SJCRH30 (cell line): ENCODE measurements at regions not wholly inside any gene's neighbourhood (a gene's known extent, or its start where the extent isn't known, plus 50 kb on each side); places are given as distances from the start of the nearest gene placed in this dataset.
A peak's percentile ranks its signal among the peaks of the same experiment; 100 is the strongest.

Source experiments
- DNase-seq, 2 experiments: peaks; one replicate each; pipeline ENCODE4 v3.0.0-alpha.2; 2015 to 2020
- H3K27ac ChIP-seq: fragments of 250-450 bp; sonication (Bioruptor Pico); 2 replicates; pipeline ENCODE4 v1.5.1; 2020; ENCODE audit warnings: mild to moderate bottlenecking, moderate library complexity
- H3K27me3 ChIP-seq: fragments of 250-450 bp; sonication (Bioruptor Pico); 2 replicates; pipeline ENCODE4 v1.5.1; 2020; ENCODE audit warnings: mild to moderate bottlenecking, moderate library complexity
- H3K36me3 ChIP-seq: fragments of 250-450 bp; sonication (Bioruptor Pico); 2 replicates; pipeline ENCODE4 v1.5.1; 2020; ENCODE audit warnings: mild to moderate bottlenecking, moderate library complexity
- H3K4me1 ChIP-seq: fragments of 250-450 bp; sonication (Bioruptor Pico); 2 replicates; pipeline ENCODE4 v1.5.1; 2020; ENCODE audit warnings: mild to moderate bottlenecking, moderate library complexity
- H3K4me3 ChIP-seq: fragments of 250-450 bp; sonication (Bioruptor Pico); 2 replicates; pipeline ENCODE4 v1.5.1; 2020; ENCODE audit warnings: mild to moderate bottlenecking, moderate library complexity
- H3K9me3 ChIP-seq: fragments of 250-450 bp; sonication (Bioruptor Pico); replicated peaks from 2 replicates; pipeline ENCODE4 v1.5.1; 2020; ENCODE audit warnings: mild to moderate bottlenecking, moderate library complexity

DNA sequence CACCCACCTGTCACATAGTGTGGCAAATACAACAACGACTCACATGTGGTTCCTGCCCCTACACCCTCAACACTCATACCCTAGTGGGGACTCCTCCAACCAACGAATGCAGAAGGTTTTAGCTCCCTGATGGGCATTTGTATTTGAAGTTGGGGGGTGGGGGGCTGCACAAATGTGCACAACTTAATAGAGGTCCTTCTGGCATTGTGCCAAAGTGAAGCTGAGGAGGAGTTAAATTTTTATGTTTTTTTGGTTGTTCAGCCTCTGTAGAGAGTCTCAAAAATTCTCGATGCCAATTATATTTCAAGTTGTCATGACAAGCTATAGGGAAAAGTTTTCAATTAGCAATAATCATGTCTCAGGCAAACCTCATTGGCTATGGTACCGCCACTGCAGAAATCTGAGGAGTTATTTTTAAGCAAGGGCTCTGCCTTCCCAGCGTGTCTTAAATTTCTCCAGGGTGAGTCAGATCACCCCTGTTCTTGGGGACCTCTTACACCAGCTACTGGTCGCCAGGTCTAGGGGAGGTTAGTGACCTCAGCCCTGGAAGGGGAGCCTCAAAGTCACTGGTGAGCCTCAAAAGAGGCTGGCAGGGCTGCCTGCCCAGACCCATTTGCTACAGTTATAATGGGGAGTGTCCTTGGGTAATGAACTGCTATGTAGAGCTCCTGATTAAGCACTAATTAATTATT lies 102.7 kb upstream of the TAF1B start:
- H3K9me3 ChIP-seq, result peaks cover 9% of the 10 kb centered on the region
- no peak overlapping the region for H3K27ac ChIP-seq
- no peaks in the 10 kb centered on the region; the same call in 1 of the 2 replicates for H3K4me1 ChIP-seq
- no peaks in the 10 kb centered on the region for H3K36me3 ChIP-seq
- DNase-seq, result no peak
- H3K4me3 ChIP-seq, result no peak overlapping the region
- no peaks in the 10 kb centered on the region for H3K27me3 ChIP-seq

DNA sequence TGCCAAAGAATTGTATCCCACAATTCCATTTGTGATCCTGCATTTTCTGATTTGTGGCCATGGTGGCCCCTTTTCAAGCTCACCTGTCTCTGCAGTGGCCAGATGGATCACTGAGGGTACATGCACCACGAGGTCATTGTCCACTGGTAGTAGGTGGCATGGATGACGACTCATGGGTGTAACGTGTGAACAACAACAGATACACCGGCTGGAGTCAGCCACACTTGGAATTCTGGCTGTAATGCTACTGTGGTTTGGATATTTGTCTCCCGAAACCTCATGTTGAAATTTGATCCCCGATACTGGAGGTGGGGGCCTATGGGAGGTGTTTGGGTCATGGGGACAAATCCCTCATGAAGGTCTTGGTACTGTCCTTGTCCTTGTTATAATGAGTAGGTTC lies 102.2 kb upstream of the TAF1B start:
- no peaks in the 10 kb centered on the region; the same call in 1 of the 2 replicates for H3K4me1 ChIP-seq
- no peaks in the 10 kb centered on the region for H3K27me3 ChIP-seq
- peaks cover 9% of the 10 kb centered on the region for H3K9me3 ChIP-seq
- no peaks in the 10 kb centered on the region for H3K36me3 ChIP-seq
- no peak for DNase-seq
- no peak overlapping the region for H3K27ac ChIP-seq
- no peak overlapping the region for H3K4me3 ChIP-seq

DNA sequence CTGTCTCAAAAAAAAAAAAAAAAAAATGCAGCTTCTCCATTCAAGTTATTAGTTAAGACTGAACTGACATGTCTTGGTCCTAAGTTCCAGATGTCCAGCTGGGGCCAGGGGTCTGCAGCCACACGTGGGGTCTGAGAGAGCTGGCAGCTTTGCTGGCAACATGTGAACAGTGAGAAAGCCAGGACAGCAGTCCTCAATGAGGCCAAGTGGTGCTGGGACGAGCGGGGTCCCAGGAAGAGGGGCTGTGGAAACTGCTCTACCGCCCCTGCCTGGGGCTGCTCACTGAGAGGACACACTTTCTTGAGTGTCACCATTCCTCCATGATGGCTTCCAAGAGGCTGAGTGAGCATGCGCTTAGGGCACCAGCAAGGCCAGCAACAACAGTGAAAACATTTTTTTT lies 100.7 kb upstream of the TAF1B start:
- H3K4me3 ChIP-seq, result no peak overlapping the region
- no peaks in the 10 kb centered on the region for H3K27me3 ChIP-seq
- H3K9me3 ChIP-seq, result 0 out of 2 replicates have a peak, but pooled peaks cover 5% of the 10 kb centered on the region
- no peak for DNase-seq
- H3K27ac ChIP-seq, result no peak overlapping the region
- H3K36me3 ChIP-seq, result no peaks in the 10 kb centered on the region
- no peaks in the 10 kb centered on the region; the same call in 1 of the 2 replicates for H3K4me1 ChIP-seq

DNA sequence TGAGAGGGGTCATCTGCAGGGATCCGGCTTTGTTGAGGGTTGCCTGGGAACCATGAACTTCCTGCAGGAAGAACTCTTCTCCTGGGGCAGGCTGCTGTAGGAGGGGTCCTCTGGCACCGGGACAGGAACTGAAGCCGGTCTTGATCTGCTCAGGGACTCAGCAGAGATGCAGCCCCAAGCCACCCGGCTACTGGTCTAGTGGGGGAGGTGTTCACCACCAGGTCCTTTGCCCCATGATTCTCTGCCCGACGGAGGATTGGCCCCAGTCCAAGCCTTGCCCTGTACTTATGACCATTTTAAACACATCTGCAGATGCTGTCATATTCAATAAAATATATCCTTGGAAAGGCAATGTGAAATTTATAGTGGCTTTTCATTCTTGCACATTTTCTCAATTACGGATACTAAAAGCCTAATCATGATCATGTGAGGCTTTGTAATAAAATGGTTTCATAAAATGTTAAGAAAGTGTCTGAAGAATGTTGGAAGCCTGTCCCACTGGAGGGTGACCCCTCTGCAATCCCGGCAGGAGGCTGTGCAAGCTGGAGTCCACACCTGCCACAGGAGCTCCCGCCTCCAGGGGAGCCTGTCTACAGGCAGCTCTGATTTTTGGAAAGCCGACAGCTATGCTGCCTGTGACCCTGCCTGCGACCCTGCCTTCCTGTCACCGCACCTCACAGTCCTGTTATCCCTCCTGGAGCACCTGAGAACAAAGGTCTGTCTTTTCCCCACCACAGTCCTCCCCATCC lies 98.8 kb upstream of the TAF1B start:
- H3K4me3 ChIP-seq, result no peak overlapping the region
- no peak overlapping the region for H3K27ac ChIP-seq
- peaks cover 5% of the 10 kb centered on the region for H3K4me1 ChIP-seq
- H3K9me3 ChIP-seq, result no peaks in the 10 kb centered on the region
- H3K27me3 ChIP-seq, result no peaks in the 10 kb centered on the region
- H3K36me3 ChIP-seq, result no peaks in the 10 kb centered on the region
- DNase-seq, result no peak

DNA sequence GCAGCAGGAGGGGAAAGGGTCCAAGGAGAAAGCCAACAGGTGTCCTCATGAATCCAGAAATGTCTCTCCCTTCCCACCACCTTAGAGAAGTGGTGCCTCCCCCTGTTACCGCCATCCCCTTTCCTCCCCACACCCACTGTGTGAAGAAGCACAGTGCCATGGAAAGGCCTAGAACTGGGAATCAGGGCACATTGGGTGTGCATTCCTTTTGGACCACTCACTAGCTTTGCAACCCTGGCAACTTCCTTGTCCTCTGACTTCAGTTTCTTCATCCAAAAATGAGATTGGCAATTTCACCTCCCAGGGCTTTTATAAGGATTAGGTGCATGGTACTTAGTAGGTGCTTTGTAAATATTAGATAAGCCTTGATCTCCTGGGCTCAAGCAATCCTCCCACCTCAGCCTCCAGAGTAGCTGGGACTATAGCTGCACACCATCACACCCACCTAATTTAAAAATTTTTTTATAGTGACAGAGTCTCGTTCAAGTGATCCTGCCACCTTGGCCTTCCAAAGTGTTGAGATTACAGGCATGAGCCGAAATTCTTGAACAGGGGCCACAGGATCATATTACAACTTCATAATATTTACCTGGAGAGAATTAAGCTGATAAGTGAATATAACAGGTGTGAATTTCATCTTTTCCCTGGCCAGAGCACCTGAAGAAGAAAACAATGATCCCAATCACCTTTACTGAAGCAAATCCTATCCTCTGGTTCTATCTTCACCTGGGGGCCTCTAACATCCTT lies 97.9 kb upstream of the TAF1B start:
- no peak overlapping the region for H3K4me3 ChIP-seq
- DNase-seq, result no peak
- H3K27me3 ChIP-seq, result no peaks in the 10 kb centered on the region
- no peaks in the 10 kb centered on the region for H3K36me3 ChIP-seq
- H3K27ac ChIP-seq, result no peak overlapping the region
- H3K9me3 ChIP-seq, result no peaks in the 10 kb centered on the region
- peaks cover 9% of the 10 kb centered on the region for H3K4me1 ChIP-seq

DNA sequence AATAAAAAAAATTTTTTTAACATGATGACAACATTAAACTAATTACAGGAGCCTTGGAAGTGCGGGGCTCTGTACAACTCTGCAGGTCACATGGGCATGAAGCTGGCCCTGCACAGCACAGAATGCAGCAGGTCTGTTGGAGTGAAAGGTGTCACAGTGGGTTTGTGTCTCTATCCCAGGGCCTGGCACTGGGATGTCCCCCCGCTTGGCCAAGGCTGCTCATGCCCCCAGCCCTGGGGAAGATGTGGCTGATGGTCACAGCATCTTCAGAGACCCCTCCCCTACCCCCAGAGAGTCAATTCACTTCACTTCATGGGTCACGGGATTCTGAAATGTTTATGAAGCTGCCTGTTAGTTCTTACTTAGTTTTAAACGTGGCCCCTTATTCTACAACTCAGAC lies 95.9 kb upstream of the TAF1B start:
- no peak for DNase-seq
- H3K9me3 ChIP-seq, result no peaks in the 10 kb centered on the region
- peaks cover 9% of the 10 kb centered on the region for H3K4me1 ChIP-seq
- H3K36me3 ChIP-seq, result no peaks in the 10 kb centered on the region
- H3K4me3 ChIP-seq, result no peak overlapping the region
- no peaks in the 10 kb centered on the region for H3K27me3 ChIP-seq
- H3K27ac ChIP-seq, result no peak overlapping the region

DNA sequence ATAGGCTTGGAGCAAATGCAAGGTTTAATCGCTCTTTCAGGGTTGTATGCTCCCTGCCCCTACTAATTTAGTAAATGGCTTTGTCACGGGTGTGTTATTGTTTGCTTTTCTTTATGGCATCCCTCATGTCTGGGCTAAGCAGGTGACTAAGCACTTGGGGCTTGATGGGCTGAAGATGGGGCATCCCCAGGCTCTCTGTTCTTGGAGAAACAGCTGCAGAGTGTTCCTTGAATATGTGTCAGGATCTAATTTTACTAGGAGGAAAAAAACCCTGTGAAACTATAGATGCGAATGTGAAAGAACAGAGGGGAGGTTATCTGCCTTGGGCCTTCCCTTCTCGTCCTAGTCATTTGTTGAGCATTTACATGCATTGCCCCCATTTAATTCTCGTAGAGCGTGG lies 94.7 kb upstream of the TAF1B start:
- peak in 1 of 2 experiments; percentile 41 for DNase-seq
- Histone ChIP-seq H3K4me3 (no peak overlapping the region), H3K4me1 (peaks cover 9% of the 10 kb centered on the region), H3K27me3 (no peaks in the 10 kb centered on the region; the same call in none of the 2 replicates), H3K9me3 (no peaks in the 10 kb centered on the region), H3K27ac (no peak overlapping the region), H3K36me3 (no peaks in the 10 kb centered on the region)

DNA sequence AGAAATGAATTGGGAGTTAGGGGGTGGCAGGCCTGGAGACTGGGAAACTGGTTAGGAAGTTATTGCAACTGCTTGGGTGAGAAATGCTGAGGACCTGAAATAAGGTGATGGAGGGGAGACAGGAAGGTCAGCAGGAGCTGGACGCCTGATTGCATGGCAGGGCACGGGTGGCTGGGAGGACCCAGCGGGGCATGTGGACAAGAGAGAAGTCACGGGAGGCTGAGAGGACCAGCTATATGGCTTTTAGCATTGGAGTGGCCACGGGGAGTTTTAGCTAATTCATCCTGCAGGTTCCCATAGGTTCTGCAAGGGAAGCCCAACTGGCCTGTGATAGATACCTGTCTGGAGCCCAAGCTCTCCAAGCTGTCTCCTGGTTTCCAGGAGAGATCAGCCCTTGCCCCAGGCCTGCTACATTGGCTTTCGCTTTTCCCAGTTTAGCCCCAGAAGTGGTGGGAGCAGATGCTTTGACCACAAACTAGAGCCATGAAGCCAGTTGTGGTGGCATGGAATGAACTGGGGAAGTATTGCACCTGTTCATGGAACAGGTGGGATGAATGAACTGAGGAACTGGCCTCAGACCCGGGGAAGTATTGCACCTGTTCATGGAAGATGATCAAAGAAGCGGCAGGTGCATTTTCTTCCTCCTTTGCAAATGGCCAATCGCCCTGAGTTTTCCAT lies 93.6 kb upstream of the TAF1B start:
- Histone ChIP-seq H3K4me1 (peaks cover 9% of the 10 kb centered on the region), H3K27ac (no peak overlapping the region), H3K9me3 (no peaks in the 10 kb centered on the region), H3K4me3 (no peak overlapping the region), H3K36me3 (no peaks in the 10 kb centered on the region), H3K27me3 (peaks cover 4% of the 10 kb centered on the region)
- peak; percentile 46 to 70 for DNase-seq

DNA sequence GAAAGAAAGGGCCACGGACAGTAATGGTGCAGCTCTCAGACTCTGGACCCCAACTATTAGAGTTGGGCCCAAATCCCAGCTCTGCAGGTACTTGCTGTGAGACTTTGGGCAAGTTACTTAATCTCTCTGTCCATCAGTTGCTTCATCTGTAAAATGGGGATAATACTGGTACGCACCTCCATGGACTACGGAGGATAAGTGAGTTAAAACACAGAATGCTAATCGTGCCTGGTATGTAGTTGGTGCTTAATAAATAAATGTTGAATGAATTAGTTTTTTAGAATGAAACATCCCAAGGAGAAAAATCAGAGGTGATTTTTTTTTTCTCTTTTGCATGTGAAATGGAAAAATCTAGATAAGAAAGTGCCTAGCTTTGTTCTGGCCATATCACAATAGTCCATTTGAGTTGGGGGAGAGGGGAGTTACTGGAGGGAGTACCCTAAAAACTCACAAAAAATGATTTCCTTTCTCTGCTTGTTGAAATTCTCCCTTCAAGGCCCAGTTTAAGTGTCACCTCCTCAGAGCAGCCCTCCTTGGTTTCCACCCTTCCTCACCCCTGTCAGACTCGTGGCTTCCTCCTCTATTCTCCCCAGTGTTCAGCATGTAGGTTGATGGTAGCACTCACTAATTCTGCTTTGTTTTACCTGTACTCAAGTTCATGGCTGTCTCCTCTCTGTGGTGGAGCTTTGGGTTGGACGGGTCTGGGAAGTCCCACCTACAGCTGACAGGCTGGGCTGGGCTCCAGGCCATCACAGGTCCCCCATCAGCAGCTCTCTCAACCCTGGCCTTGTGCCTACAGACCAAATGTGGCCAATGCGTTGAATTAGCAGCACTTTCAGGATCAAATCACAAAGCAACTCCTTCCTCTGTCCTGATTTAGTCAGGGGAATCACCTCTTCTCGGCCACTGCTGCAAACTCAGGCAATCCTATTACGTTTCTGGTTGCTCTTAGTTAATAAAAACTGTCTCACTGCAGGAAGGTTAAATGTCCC lies 92.8 kb upstream of the TAF1B start:
- no peak overlapping the region for H3K4me3 ChIP-seq
- H3K36me3 ChIP-seq, result no peaks in the 10 kb centered on the region
- DNase-seq, result no peak
- peaks cover 9% of the 10 kb centered on the region for H3K4me1 ChIP-seq
- peaks cover 4% of the 10 kb centered on the region for H3K27me3 ChIP-seq
- H3K9me3 ChIP-seq, result no peaks in the 10 kb centered on the region
- H3K27ac ChIP-seq, result no peak overlapping the region

DNA sequence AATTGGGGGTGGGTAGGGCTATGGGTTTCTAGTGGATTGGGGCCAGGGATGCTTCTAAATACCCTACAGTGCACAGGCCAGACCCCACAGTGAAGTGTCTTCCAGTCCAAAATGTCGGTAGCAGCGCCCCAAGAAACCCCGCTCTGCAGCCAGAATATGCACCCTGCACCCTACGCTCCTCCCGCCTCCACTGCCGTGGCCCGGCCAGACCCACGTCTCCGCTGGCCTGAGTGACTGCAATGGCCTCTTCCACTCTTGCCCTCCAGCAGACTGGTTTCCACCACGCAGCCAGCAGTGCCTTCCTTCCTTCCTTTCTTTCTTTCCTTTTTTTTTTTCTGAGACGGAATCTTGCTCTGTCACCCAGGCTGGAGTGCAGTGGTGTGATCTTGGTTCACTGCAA lies 91.4 kb upstream of the TAF1B start:
- H3K4me3 ChIP-seq, result no peak overlapping the region
- no peak for DNase-seq
- H3K27ac ChIP-seq, result no peak overlapping the region
- H3K27me3 ChIP-seq, result peaks cover 4% of the 10 kb centered on the region
- H3K9me3 ChIP-seq, result no peaks in the 10 kb centered on the region
- no peaks in the 10 kb centered on the region for H3K36me3 ChIP-seq
- H3K4me1 ChIP-seq, result peaks cover 9% of the 10 kb centered on the region

DNA sequence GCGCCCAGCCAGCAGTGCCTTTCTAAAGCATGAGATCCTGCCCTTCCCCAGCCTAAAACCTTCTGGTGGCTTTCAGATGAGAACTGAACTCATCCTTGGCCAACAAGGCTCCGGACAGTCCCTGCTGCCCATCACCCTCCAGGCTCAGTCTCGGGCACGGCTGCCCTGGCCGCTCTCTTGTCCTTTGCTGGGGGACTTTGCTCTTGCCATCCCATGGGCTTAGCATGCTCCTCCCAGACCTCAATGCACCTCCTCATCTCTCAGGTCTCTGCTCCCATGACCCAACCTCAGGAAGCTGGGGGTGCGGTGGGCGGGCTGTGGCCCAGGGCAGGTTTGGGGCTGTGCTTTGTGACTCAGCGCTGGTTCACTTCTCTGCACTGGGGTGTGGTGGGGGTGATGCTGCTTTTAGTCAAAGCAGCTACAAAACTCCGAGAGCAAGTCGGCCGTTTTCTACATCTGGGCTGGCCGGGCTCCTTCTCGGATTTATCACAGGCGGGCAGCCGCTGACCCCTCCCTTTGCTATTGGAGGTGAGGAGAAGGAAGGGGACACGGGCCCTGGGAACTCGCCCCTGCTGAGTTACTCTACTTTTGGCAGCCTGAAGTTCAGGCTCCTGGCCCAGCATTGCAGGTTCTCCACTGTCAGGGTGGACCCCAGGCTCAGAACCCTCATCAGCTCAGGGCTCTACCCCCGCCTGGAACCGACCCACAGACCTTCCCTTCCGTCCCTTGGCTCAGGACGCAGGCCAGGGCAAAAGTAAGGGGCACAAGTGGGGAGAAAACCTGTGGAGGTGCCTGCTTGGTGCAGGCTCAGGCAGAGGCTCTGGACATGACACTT lies 90.6 kb upstream of the TAF1B start:
- no peak overlapping the region for H3K4me3 ChIP-seq
- H3K36me3 ChIP-seq, result no peaks in the 10 kb centered on the region
- H3K27ac ChIP-seq, result no peak overlapping the region
- H3K4me1 ChIP-seq, result peaks cover 14% of the 10 kb centered on the region
- DNase-seq, result no peak
- no peaks in the 10 kb centered on the region for H3K9me3 ChIP-seq
- peaks cover 4% of the 10 kb centered on the region for H3K27me3 ChIP-seq

DNA sequence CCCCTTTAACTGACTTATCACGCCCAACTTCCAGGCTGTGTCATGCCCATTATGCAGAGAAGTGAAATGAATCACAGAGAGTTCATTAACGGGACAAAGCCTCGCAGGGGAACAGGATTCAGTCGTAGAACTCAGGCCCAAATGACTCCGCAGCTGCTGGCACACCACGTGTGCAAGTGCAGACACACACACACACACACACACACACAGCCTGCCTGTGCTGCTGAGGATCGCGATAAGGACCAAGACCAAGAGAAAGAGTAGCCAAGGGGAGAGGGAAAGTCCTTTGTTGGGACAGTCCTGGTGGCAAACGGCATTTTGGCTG lies 90.0 kb upstream of the TAF1B start:
- H3K9me3 ChIP-seq, result no peaks in the 10 kb centered on the region
- DNase-seq, result no peak
- H3K4me3 ChIP-seq, result no peak overlapping the region
- H3K27me3 ChIP-seq, result peaks cover 4% of the 10 kb centered on the region
- peaks cover 14% of the 10 kb centered on the region for H3K4me1 ChIP-seq
- H3K36me3 ChIP-seq, result no peaks in the 10 kb centered on the region
- no peak overlapping the region for H3K27ac ChIP-seq
